Activated naive CD4-positive, alpha-beta T cell treated with anti-CD3 and anti-CD28 coated beads for 36 hours (primary cell): ENCODE measurements at regions not wholly inside any gene's neighbourhood (a gene's known extent, or its start where the extent isn't known, plus 50 kb on each side); places are given as distances from the start of the nearest gene placed in this dataset.
"Not testable (repeated sequence)": the region's sequence is repeated elsewhere in the genome, so short reads cannot be mapped to it uniquely, and the experiment has no call there.

Source experiments
- CTCF ChIA-PET: fragments of 350-600 bp; sonication (Branson Sonifier 250); formaldehyde crosslinking; loops from one replicate; lab custom pipeline; 2021; ENCODE audit warnings: antibody characterized with exemption; lab: Charles Lee
- DNase-seq: peaks from one replicate; pipeline ENCODE4 v3.0.0-alpha.2; 2020
- H3K27ac Mint-ChIP-seq: one replicate; pipeline ENCODE4 v1.8.0; 2021; ENCODE audit warnings: mild to moderate bottlenecking, mixed read lengths
- H3K27me3 Mint-ChIP-seq: one replicate; pipeline ENCODE4 v1.8.0; 2021; ENCODE audit warnings: low read depth, mixed read lengths
- H3K36me3 Mint-ChIP-seq: one replicate; pipeline ENCODE4 v1.8.0; 2021; ENCODE audit warnings: low read depth, mixed read lengths
- H3K4me1 Mint-ChIP-seq: one replicate; pipeline ENCODE4 v1.8.0; 2021; ENCODE audit warnings: low read depth, mixed read lengths
- H3K4me3 Mint-ChIP-seq: one replicate; pipeline ENCODE4 v1.8.0; 2021; ENCODE audit warnings: mild to moderate bottlenecking, moderate library complexity, mixed read lengths
- H3K9me3 Mint-ChIP-seq: one replicate; pipeline ENCODE4 v1.8.0; 2021; ENCODE audit warnings: mixed read lengths
- intact Hi-C: fragments of 100-400 bp; cut with micrococcal nuclease; formaldehyde crosslinking; loops from one replicate; pipeline ENCODE4 v1.15.1; 2023

DNA sequence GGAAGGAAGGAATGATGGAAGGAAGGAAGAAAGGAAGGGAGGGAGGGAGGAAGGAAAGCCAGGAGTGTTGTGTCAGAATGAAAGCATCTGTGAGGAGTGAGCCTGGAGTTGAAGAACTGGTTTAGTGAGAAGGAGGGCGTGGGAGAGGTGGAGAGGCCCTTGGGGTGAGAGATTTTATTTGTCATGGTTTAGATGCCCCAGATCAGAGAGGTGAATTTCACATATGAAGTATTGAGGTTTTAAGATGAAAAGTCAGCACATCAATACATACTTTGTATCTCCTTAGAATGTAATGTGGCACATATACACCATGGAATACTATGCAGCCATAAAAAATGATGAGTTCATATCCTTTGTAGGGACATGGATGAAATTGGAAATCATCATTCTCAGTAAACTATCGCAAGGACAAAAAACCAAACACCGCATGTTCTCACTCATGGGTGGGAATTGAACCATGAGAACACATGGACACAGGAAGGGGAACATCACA is 222.3 kb upstream of the ECI2 start:
- CTCF ChIA-PET, H3K4me1 Mint-ChIP-seq, H3K27me3 Mint-ChIP-seq, DNase-seq, H3K27ac Mint-ChIP-seq, intact Hi-C loops, H3K4me3 Mint-ChIP-seq, H3K36me3 Mint-ChIP-seq, H3K9me3 Mint-ChIP-seq: not testable (repeated sequence)

DNA sequence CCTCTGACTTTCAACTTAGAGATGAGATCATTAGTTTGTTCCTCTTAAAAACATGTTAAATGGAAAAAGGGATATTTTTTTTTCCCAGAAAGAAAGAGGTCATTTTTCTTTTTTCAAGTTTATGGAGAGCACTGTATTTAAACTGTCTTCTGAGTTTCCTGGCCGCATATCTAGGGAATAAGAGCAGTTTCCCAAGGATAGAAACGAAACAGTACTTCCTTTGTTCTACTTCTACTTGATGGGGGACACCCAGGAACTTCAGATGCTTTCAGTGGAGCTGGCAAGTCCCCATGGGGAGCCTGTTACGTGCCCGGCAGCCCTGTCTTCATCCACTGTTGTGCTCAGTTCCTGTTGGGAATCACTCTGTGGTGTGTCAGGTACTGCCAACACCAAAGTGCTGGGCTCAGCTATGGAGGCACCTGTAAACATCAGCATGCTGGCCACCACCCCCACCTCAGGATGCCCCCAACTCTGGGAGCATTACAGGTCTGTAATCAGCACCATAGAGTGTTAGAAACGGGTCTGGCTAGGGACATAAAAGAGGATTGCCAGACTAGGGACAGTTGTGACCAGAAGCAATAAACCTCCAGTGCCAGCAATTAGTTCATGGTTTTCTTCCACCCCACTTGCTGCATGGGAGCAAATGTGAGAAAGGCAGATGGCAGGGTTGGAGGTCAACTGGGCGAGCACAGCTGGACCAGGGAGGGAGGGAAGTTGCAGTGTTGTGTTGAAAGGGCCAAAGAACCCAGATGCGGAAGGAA is 221.7 kb upstream of the ECI2 start:
- intact Hi-C loops, result no loop called here
- no peak overlapping the region for H3K4me3 Mint-ChIP-seq
- no peaks in the 10 kb centered on the region for H3K4me1 Mint-ChIP-seq
- no peaks in the 10 kb centered on the region for H3K27me3 Mint-ChIP-seq
- H3K27ac Mint-ChIP-seq, result no peak overlapping the region
- H3K36me3 Mint-ChIP-seq, result no peaks in the 10 kb centered on the region
- CTCF ChIA-PET, result no interaction called here
- no peak for DNase-seq
- no peaks in the 10 kb centered on the region for H3K9me3 Mint-ChIP-seq

DNA sequence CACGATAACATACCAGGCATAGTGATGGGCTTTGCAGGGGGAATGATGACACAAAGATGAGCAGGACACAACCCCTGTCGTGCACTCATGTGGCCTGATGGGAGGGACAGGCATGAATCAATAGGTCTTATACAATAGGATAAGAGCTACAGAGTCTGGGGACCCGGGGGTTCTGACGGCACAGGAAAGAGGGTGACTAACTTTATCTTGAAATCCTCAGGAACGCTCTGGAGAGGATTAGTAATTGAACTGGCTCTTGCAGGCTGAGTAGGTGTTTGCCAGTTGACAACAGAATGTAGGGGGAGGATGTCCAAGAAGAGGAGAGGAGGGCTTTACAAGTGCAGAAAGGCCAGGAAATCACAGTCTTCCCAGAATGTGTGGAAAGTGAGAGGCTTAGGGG is 219.9 kb upstream of the ECI2 start:
- Mint-ChIP-seq H3K4me1 (no peaks in the 10 kb centered on the region), H3K36me3 (no peaks in the 10 kb centered on the region), H3K4me3 (no peak overlapping the region), H3K27ac (no peak overlapping the region), H3K27me3 (no peaks in the 10 kb centered on the region), H3K9me3 (no peaks in the 10 kb centered on the region)
- intact Hi-C loops, result no loop called here
- DNase-seq, result no peak
- CTCF ChIA-PET, result no interaction called here

DNA sequence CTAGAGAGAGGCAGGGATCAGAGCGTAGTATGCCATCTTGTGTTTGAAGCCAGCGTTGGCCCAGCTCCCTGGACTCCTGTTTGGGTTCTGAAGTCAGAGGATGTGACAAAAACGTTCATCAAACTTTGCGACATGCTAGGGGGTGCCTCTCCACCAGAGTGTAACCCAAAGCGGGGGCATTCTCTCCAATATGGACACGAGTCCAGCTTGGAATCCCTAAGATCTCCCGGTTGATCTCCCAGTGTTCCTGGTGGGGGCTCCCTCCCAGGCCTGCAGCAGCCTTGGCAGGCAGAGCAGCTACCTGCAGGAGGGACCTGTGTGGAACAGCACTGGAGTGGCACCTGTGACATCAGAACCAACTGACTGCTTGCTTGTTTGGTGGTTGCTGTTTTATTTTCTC is 218.8 kb upstream of the ECI2 start:
- Mint-ChIP-seq H3K4me1 (no peaks in the 10 kb centered on the region), H3K9me3 (no peaks in the 10 kb centered on the region), H3K36me3 (no peaks in the 10 kb centered on the region), H3K27me3 (no peaks in the 10 kb centered on the region), H3K4me3 (no peak overlapping the region), H3K27ac (no peak overlapping the region)
- CTCF ChIA-PET, result no interaction called here
- intact Hi-C loops, result no loop called here
- no peak for DNase-seq

DNA sequence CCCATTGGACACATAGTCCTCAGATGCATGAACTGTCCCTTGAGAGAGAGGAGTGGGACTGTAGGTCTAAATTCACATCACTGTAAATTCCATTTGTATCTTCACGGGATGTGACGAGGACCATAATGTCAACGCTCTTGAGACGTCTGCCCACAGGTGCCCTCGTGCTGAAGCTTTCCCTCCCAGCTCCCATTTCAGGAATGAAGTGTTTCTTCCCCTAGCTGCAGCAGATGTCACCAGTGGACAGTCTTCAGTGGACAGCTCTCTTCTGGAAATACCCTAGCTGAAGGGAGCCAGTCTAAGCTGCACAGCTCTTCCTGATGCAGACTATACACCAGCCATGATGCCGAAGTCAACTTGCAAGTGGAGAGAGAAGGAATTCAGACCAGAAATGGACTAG is 217.4 kb upstream of the ECI2 start:
- Mint-ChIP-seq H3K9me3 (no peaks in the 10 kb centered on the region), H3K4me1 (no peaks in the 10 kb centered on the region), H3K36me3 (no peaks in the 10 kb centered on the region), H3K27me3 (no peaks in the 10 kb centered on the region), H3K4me3 (no peak overlapping the region), H3K27ac (no peak overlapping the region)
- no peak for DNase-seq
- intact Hi-C loops, result no loop called here
- CTCF ChIA-PET, result no interaction called here

DNA sequence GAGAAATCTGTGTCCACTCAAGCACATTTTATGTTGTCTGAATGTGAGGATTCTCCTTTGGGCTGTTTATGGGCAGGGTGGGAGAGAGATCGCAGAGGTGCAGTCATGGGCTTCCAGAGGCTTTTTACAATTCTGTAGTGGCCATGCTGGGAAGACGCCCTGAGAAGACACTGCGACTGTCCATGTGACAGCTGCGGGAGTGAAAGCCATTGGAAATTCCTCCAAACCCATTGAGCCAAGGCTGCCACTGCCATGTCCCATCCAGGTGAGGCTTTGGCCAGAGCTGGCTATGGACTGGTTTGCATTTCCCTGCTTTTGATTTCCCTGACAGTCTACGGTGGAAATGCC is 216.9 kb upstream of the ECI2 start:
- H3K4me3 Mint-ChIP-seq, result no peak overlapping the region
- intact Hi-C loops, result no loop called here
- no peaks in the 10 kb centered on the region for H3K9me3 Mint-ChIP-seq
- no peak for DNase-seq
- no peaks in the 10 kb centered on the region for H3K36me3 Mint-ChIP-seq
- no peaks in the 10 kb centered on the region for H3K4me1 Mint-ChIP-seq
- no peak overlapping the region for H3K27ac Mint-ChIP-seq
- CTCF ChIA-PET, result no interaction called here
- H3K27me3 Mint-ChIP-seq, result no peaks in the 10 kb centered on the region

DNA sequence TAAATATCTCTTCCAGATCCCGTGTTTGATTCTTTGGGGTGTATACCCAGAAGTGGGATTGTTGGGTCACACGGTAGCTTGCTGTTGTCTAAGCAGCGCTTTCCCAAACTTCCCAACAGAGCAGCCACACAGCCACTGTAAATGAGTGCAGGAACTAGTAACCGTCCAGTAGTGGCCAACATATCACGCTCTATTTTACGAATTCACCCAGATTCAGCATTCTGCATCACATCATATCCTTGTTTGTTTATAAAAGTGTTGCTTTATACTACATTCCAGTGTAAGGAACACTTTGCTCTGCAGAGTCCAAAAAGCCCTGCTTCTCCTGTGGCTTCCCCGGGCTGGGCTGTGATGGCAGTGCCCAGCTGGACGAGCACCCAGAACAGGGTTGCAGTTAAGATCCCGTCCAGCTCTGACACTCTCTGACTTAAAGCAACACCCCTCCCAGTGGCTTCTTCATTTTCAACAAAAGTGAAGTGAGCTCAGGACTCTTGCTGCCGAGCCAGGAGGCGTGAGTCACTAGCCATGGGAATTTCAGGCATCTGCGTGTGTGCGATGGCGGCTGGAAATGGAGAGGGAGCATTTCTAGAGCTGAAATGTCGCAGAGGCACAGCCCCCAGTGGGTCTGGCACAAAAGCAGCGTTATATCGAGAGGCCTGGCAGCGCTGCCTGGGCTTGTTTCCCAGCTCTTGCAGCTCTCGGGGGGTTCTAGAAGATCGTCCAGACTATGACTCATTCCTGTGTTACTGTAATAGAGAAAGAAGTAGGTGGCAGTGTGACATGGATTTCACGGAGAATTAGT is 216.3 kb upstream of the ECI2 start:
- H3K27me3 Mint-ChIP-seq, result peaks cover under 1% of the 10 kb centered on the region
- no peak for DNase-seq
- H3K36me3 Mint-ChIP-seq, result no peaks in the 10 kb centered on the region
- no peaks in the 10 kb centered on the region for H3K4me1 Mint-ChIP-seq
- H3K4me3 Mint-ChIP-seq, result no peak overlapping the region
- CTCF ChIA-PET, result no interaction called here
- H3K9me3 Mint-ChIP-seq, result no peaks in the 10 kb centered on the region
- no peak overlapping the region for H3K27ac Mint-ChIP-seq
- intact Hi-C loops, result no loop called here

DNA sequence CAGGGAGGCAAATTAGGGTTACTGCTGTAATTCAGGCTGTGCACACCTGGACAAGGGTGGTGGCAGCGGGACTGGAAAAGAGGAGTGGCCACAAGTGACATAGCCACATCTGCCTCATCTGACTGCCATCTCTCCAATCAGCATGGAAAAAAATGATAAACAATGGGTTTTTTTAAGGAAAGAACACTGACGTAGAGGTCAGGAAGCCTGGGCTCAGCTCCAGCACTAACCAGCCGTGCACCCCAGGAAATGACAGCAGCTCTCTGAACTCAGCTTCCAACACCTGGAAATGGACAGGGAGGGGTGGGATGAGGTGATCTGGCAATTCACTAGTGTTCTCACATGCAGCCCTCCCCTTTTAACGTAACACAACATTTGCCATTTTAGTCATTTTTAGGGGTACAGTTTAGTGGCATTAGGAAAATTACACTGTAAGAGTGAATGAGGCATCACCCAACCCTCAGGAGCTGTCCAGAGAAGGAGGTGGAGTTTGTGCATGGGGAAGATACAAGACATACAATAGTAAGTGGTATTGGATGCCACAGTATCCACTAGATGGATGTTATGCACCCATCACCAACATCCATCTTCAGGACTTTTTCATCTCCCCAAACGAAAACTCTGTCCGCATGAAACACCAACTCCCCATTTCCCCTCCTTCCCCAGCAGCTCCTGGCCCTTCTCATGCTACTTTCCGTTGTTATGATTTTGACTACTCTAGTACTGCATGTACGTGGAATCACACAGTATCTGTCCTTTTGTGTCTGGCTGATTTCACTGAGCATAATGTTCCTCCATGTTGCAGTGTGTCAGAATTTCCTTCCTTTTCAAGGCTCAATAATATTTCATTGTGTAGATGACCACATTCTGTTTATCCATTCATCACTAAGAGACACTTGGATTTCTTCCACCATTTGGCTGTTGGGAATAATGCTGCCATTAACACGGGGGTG is 215.5 kb upstream of the ECI2 start:
- no peaks in the 10 kb centered on the region for H3K36me3 Mint-ChIP-seq
- no peaks in the 10 kb centered on the region for H3K4me1 Mint-ChIP-seq
- H3K27me3 Mint-ChIP-seq, result peaks cover 4% of the 10 kb centered on the region
- H3K27ac Mint-ChIP-seq, result no peak overlapping the region
- CTCF ChIA-PET, result interaction anchor here (0.7 kb wide), 1 partner anchor 557 kb away, joined by 3 read pairs; no protein-coding TSS in a partner anchor
- no peak for DNase-seq
- H3K9me3 Mint-ChIP-seq, result no peaks in the 10 kb centered on the region
- intact Hi-C loops, result no loop called here
- H3K4me3 Mint-ChIP-seq, result no peak overlapping the region

DNA sequence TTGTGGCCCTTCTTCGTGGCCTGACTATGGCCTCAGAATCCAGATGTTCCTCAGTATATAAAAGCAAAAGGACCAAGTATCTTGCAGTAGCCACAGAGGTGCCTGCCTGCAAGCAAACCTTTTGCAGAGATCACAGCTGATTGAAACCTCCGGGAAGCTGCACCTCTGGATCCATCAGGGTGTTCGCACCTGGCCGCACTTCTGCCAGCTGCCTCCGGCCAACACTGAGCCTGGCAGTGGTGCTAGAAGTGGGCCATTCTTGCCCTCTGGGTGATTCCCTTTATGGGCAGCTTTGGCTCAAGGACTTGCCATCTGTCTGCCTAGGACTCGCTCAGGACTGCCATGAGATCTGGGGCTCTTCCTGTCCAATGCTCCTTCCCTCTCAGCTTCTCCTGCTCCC is 214.6 kb upstream of the ECI2 start:
- intact Hi-C loops, result no loop called here
- H3K27ac Mint-ChIP-seq, result no peak overlapping the region
- H3K27me3 Mint-ChIP-seq, result peaks cover 7% of the 10 kb centered on the region
- CTCF ChIA-PET, result no interaction called here
- H3K36me3 Mint-ChIP-seq, result no peaks in the 10 kb centered on the region
- H3K4me1 Mint-ChIP-seq, result no peaks in the 10 kb centered on the region
- no peaks in the 10 kb centered on the region for H3K9me3 Mint-ChIP-seq
- no peak for DNase-seq
- no peak overlapping the region for H3K4me3 Mint-ChIP-seq

DNA sequence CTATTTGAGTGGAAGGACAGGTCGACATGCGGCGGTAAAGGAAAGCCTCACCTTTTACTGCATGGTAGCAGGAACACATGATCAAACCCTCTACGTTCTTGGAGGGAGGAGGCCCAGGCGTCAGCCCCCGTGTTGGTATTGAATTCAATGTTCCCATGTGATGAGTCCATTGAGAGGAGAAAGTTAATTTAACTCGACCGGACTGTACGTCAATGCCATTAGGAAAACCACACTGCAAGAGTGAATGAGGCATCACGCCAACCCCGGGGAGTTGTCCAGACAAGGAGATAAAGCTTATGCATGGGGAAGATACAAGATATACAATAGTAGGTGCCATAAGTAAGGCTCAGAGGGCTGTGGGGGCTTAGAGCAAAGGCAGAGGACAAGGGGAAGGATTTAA is 213.9 kb upstream of the ECI2 start:
- Mint-ChIP-seq H3K4me1 (no peaks in the 10 kb centered on the region), H3K27me3 (peaks cover 7% of the 10 kb centered on the region), H3K27ac (no peak overlapping the region), H3K36me3 (no peaks in the 10 kb centered on the region), H3K4me3 (no peak overlapping the region), H3K9me3 (no peaks in the 10 kb centered on the region)
- intact Hi-C loops, result no loop called here
- CTCF ChIA-PET, result no interaction called here
- no peak for DNase-seq

DNA sequence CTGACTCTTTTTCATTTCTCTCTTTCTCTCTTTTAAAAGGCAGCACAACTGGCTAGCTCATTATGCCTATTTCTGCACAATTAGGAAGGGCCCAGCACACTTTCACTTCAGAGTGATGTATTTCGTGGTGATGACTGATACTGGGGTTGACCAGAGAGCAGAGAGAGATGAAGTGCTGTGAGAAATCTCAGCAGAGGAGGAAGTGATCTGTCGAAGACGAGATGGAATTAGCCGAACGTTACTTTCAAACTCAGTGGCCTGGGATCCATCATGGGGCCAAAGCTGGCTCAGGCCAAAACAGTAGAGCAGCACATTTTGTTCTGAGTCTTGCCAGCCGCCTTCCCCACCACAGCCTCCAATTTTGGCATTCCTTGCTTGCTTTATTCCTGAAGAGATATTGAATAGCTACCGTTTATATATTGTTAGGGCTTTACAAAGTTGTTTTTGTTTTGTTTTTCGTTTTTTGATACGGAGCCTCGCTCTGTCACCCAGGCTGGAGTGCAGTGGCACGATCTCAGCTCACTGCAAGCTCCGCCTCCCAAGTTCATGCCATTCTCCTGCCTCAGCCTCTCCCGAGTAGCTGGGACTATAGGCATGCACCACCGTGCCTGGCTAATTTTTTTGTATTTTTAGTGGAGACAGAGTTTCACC is 213.2 kb upstream of the ECI2 start:
- H3K4me3 Mint-ChIP-seq, result no peak overlapping the region
- CTCF ChIA-PET, result no interaction called here
- no peaks in the 10 kb centered on the region for H3K4me1 Mint-ChIP-seq
- no peak overlapping the region for H3K27ac Mint-ChIP-seq
- no peaks in the 10 kb centered on the region for H3K36me3 Mint-ChIP-seq
- no peak for DNase-seq
- peaks cover 9% of the 10 kb centered on the region for H3K27me3 Mint-ChIP-seq
- intact Hi-C loops, result no loop called here
- H3K9me3 Mint-ChIP-seq, result no peaks in the 10 kb centered on the region

DNA sequence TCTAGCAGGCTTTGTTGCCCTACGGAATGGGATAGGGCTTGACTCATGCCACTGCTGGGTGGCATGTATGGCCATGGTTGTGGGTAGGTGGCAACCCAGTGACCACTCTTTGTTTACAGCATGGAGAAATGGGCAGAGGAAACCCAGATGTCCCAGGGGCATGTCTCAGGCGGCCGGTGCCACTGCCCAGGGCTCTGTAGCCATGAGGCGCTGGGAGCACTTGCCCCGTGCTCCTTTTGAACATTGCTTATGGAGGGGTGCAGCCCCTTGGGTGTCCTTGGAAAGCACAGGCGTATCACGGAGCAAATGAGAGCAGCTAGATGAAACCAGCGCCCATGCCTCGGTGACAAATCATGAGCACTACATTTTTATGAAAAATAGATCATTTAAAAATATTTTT is 212.5 kb upstream of the ECI2 start:
- Mint-ChIP-seq H3K36me3 (no peaks in the 10 kb centered on the region), H3K27ac (no peak overlapping the region), H3K4me1 (no peaks in the 10 kb centered on the region), H3K27me3 (peaks cover 9% of the 10 kb centered on the region), H3K4me3 (no peak overlapping the region), H3K9me3 (no peaks in the 10 kb centered on the region)
- CTCF ChIA-PET, result no interaction called here
- intact Hi-C loops, result no loop called here
- DNase-seq, result no peak
